ENCODE measurements at regions not wholly inside any gene's neighbourhood (a gene's known extent, or its start where the extent isn't known, plus 50 kb on each side); places are given as distances from the start of the nearest gene placed in this dataset.

DNA sequence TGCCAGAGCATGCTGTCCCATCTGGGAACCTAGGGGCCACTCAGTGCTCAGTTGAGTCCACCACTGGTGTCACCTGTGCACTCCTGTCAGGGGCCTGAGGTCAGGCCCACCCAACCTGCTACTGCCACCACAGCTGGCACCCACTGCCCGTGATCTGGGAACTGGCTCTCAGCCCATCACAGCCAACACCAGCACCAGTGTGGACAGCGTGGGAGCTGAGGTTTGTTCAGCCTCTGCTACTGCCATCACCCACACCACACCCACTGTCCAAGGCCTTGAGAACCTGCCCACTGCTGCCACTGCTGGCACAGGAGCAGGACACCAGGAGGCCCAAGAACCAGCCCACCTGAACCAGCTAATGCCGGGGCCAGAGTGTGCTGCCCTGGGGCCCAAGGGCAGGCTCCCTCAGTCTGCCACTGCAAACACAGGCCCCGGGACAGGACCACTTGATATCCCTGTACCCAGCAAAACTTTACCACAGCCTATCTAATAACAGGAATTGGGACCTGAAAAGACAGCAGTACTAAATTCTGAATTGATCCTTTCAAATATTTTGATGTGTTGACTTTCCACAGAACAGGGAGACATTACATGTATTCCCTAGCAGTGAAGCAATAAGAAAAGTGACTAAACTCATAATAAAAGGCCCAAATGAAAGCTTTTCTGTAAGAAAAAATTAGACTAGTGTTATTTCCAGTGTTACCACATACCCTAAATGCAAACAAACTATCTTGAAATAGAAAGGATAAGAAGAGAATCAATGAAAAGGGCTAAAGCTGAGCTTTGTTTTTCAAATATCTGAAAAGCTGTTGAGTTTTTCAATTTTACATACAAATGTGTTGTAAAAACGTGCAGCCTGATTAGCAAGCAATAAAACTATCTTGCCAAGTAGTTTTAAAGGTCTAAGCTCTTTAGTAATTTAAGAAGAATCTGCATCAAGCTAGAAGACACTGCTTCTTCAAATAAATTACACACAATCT is 640.7 kb downstream of the METTL4 start:
- Mint-ChIP-seq H3K4me1 (no peaks in the 10 kb centered on the region), H3K4me3 (no peak overlapping the region), H3K27ac (no peak overlapping the region), H3K9me3 (peaks cover 0 to 9% (median 2%) of the 10 kb centered on the region in 8 donors), H3K27me3 (no peaks in the 10 kb centered on the region), H3K36me3 (no peaks in the 10 kb centered on the region)
- CTCF ChIA-PET (ENCODE audit: partially characterized antibody): interaction anchor here (0.6 kb wide), 1 partner anchor 15 kb away, joined by 3 read pairs; no protein-coding TSS in a partner anchor
- no peaks in the 10 kb centered on the region for H3K27me3 ChIP-seq (ENCODE audit: insufficient read depth, low read length)
- H3K4me3 ChIP-seq (ENCODE audit: low read length in 2 of 2): no peak overlapping the region
- POLR2A ChIA-PET (ENCODE audit: partially characterized antibody): no interaction called here
- no peak overlapping the region for H3K27ac ChIP-seq (ENCODE audit: low read depth, low read length)
- intact Hi-C loops (cut with micrococcal nuclease): no loop called here
- peak in 1 of 5 donors; percentile 35 for DNase-seq
- no peaks in the 10 kb centered on the region for H3K9me3 ChIP-seq (ENCODE audit: control insufficient read depth in 1 of 2, low read length in 2 of 2)
- no peaks in the 10 kb centered on the region for H3K36me3 ChIP-seq (ENCODE audit: insufficient read depth, low read length)
- H3K4me1 ChIP-seq (ENCODE audit: insufficient read depth, low read length): no peaks in the 10 kb centered on the region

DNA sequence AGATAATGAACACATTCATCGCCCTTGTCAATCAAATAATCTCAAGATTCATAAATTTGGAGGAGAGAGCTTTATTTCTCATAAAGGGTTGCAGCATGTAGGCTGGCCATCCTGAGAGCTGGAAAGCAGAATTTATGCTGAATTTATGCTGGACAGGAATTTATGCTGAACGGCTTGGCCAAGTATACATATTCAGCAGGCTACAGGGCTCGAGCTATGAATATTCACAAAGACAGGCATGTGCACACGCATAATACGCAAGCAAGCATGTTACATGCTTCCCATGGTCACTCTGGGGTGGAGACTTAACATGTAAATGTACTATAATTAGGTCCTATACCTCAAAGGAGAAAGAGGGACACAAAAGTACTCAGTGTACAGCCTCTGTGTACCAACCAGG is 618.8 kb downstream of the METTL4 start:
- Mint-ChIP-seq H3K36me3 (no peaks in the 10 kb centered on the region), H3K4me1 (no peaks in the 10 kb centered on the region), H3K27me3 (no peaks in the 10 kb centered on the region), H3K27ac (no peak overlapping the region), H3K4me3 (no peak overlapping the region), H3K9me3 (peaks cover 0 to 3% (median 0%) of the 10 kb centered on the region in 8 donors)
- Histone ChIP-seq H3K9me3 (ENCODE audit: control insufficient read depth in 1 of 2, low read length in 2 of 2) (no peaks in the 10 kb centered on the region), H3K4me3 (ENCODE audit: low read length in 2 of 2) (no peak overlapping the region), H3K27ac (ENCODE audit: low read depth, low read length) (no peak overlapping the region), H3K36me3 (ENCODE audit: insufficient read depth, low read length) (no peaks in the 10 kb centered on the region), H3K4me1 (ENCODE audit: insufficient read depth, low read length) (no peaks in the 10 kb centered on the region), H3K27me3 (ENCODE audit: insufficient read depth, low read length) (no peaks in the 10 kb centered on the region)
- POLR2A ChIA-PET (ENCODE audit: partially characterized antibody): no interaction called here
- no peak for DNase-seq
- CTCF ChIA-PET (ENCODE audit: partially characterized antibody): no interaction called here
- intact Hi-C loops (cut with micrococcal nuclease): no loop called here

DNA sequence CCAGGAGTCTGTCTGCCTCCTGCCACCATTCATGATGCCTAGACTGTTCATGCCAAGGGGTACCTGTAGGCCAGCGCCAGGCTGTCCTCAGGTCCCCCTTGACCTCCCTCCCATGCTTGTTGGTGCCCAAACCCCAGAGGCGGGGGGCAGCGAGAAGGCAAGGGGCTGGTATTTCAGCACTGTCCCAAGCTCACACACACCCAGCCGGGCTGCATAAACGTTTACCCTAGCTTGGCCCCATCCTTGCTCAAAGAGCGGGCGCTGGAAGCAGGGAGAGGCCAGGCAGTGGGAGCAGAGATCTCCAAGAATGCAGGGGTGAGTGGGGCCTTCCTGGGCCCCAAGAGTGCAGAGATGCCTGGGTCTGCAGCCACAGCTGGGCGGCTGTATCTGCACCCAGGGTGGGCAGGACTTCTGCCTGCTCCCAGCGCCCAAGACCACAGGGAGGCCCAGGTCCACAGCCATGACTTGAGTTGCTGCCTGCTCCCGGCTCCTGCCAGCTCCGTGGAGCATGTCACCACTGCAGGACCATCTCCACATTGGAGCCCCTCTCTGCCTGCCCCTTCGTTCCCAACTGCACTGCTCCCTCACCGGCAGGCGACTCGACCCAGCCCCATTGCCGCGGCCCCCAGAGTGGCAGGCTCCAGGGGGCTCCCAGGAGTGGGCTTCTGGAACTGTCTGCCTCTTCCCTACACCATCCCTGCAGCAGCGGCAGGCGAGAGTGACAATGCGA is 616.6 kb downstream of the METTL4 start:
- CTCF ChIA-PET (ENCODE audit: partially characterized antibody): no interaction called here
- no peaks in the 10 kb centered on the region for H3K9me3 ChIP-seq (ENCODE audit: control insufficient read depth in 1 of 2, low read length in 2 of 2)
- Mint-ChIP-seq H3K9me3 (peaks cover 0 to 3% (median 0%) of the 10 kb centered on the region in 8 donors), H3K4me3 (no peak overlapping the region), H3K27ac (no peak overlapping the region), H3K27me3 (no peaks in the 10 kb centered on the region), H3K36me3 (no peaks in the 10 kb centered on the region), H3K4me1 (no peaks in the 10 kb centered on the region)
- no peaks in the 10 kb centered on the region for H3K36me3 ChIP-seq (ENCODE audit: insufficient read depth, low read length)
- no peaks in the 10 kb centered on the region for H3K27me3 ChIP-seq (ENCODE audit: insufficient read depth, low read length)
- intact Hi-C loops (cut with micrococcal nuclease): no loop called here
- POLR2A ChIA-PET (ENCODE audit: partially characterized antibody): no interaction called here
- H3K27ac ChIP-seq (ENCODE audit: low read depth, low read length): no peak overlapping the region
- H3K4me1 ChIP-seq (ENCODE audit: insufficient read depth, low read length): no peaks in the 10 kb centered on the region
- H3K4me3 ChIP-seq (ENCODE audit: low read length in 2 of 2): no peak overlapping the region
- DNase-seq: no peak

DNA sequence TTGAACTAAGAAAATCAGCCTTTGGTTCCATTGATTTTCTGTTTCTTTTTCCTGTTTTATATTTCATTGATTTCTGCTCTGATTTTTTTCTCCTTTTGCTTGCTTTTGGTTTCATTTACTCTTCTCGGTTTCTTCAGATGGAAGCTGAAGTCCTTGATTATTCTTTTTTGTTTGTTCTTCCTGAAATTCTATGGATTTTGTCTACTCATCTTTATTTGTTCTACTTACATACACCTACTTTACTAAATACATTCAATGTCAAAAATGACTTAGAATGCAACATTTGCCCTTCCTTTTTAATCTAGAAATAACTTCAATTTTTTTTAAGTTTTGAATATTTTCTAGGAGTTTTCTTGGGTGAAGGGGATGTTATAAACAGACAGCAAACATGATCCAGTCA is 612.5 kb downstream of the METTL4 start:
- Histone ChIP-seq H3K27ac (ENCODE audit: low read depth, low read length) (no peak overlapping the region), H3K36me3 (ENCODE audit: insufficient read depth, low read length) (no peaks in the 10 kb centered on the region), H3K9me3 (ENCODE audit: control insufficient read depth in 1 of 2, low read length in 2 of 2) (no peaks in the 10 kb centered on the region), H3K27me3 (ENCODE audit: insufficient read depth, low read length) (no peaks in the 10 kb centered on the region), H3K4me3 (ENCODE audit: low read length in 2 of 2) (no peak overlapping the region), H3K4me1 (ENCODE audit: insufficient read depth, low read length) (no peaks in the 10 kb centered on the region)
- DNase-seq: no peak
- no peaks in the 10 kb centered on the region for H3K4me1 Mint-ChIP-seq
- peaks cover 0 to 3% (median 0%) of the 10 kb centered on the region in 8 donors for H3K9me3 Mint-ChIP-seq
- no peaks in the 10 kb centered on the region for H3K36me3 Mint-ChIP-seq
- H3K4me3 Mint-ChIP-seq: no peak overlapping the region
- H3K27ac Mint-ChIP-seq: no peak overlapping the region
- intact Hi-C loops (cut with micrococcal nuclease): no loop called here
- CTCF ChIA-PET (ENCODE audit: partially characterized antibody): no interaction called here
- POLR2A ChIA-PET (ENCODE audit: partially characterized antibody): no interaction called here
- peaks cover 0 to 1% of the 10 kb centered on the region in 2 donors for H3K27me3 Mint-ChIP-seq

DNA sequence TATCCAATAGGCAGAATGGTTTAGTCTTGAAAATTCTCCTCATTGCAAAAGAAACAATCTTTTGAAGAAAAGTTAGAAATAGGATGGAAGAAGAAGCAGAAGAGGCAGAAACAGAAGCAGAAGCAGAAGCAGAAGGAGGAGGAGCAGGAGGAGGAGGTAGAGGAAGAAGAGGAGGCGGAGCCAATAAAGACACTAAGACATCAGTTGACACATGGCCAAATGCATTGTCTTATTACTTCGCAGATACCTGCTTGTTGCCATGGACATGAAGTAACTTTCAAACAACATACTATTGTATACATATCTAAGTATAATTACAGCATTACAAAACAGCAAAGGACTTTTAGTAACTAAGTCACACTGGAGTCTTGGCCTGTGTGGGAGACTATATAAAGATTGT is 606.3 kb downstream of the METTL4 start:
- intact Hi-C loops (cut with micrococcal nuclease): no loop called here
- no peak overlapping the region for H3K4me3 ChIP-seq (ENCODE audit: low read length in 2 of 2)
- Mint-ChIP-seq H3K9me3 (no peaks in the 10 kb centered on the region), H3K4me3 (no peak overlapping the region), H3K27ac (no peak overlapping the region), H3K4me1 (no peaks in the 10 kb centered on the region), H3K36me3 (no peaks in the 10 kb centered on the region), H3K27me3 (peaks cover 0 to 1% of the 10 kb centered on the region in 2 donors)
- H3K36me3 ChIP-seq (ENCODE audit: insufficient read depth, low read length): no peaks in the 10 kb centered on the region
- DNase-seq: no peak
- no peak overlapping the region for H3K27ac ChIP-seq (ENCODE audit: low read depth, low read length)
- H3K9me3 ChIP-seq (ENCODE audit: control insufficient read depth in 1 of 2, low read length in 2 of 2): no peaks in the 10 kb centered on the region
- CTCF ChIA-PET (ENCODE audit: partially characterized antibody): no interaction called here
- no peaks in the 10 kb centered on the region for H3K4me1 ChIP-seq (ENCODE audit: insufficient read depth, low read length)
- H3K27me3 ChIP-seq (ENCODE audit: insufficient read depth, low read length): no peaks in the 10 kb centered on the region
- POLR2A ChIA-PET (ENCODE audit: partially characterized antibody): no interaction called here

DNA sequence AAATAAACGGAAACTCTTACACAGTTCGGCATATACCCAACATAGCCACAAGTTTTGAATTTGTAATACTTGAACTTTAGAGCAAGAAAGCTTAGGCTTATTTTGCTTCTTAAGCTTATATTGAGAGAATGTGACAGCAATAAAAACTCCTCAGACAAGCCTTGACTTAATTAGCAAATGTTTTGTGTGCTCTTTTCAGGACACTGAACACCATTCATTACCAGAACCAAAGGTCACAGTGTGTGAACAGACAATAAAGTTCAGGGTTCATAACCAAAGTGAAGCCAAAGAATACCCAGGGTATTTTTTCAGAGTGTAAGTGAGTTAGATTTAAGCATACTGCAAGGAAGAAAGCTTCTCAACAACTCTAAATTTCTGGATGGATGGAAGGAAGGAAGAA is 605.8 kb downstream of the METTL4 start:
- H3K9me3 ChIP-seq (ENCODE audit: control insufficient read depth in 1 of 2, low read length in 2 of 2): no peaks in the 10 kb centered on the region
- Mint-ChIP-seq H3K4me1 (no peaks in the 10 kb centered on the region), H3K27ac (no peak overlapping the region), H3K4me3 (no peak overlapping the region), H3K27me3 (peaks cover 0 to 1% of the 10 kb centered on the region in 2 donors), H3K36me3 (no peaks in the 10 kb centered on the region), H3K9me3 (no peaks in the 10 kb centered on the region)
- ChIA-PET CTCF (ENCODE audit: partially characterized antibody) (no interaction called here), POLR2A (ENCODE audit: partially characterized antibody) (no interaction called here)
- H3K27ac ChIP-seq (ENCODE audit: low read depth, low read length): no peak overlapping the region
- H3K4me1 ChIP-seq (ENCODE audit: insufficient read depth, low read length): no peaks in the 10 kb centered on the region
- H3K27me3 ChIP-seq (ENCODE audit: insufficient read depth, low read length): no peaks in the 10 kb centered on the region
- intact Hi-C loops (cut with micrococcal nuclease): no loop called here
- no peak overlapping the region for H3K4me3 ChIP-seq (ENCODE audit: low read length in 2 of 2)
- H3K36me3 ChIP-seq (ENCODE audit: insufficient read depth, low read length): no peaks in the 10 kb centered on the region
- DNase-seq: no peak

DNA sequence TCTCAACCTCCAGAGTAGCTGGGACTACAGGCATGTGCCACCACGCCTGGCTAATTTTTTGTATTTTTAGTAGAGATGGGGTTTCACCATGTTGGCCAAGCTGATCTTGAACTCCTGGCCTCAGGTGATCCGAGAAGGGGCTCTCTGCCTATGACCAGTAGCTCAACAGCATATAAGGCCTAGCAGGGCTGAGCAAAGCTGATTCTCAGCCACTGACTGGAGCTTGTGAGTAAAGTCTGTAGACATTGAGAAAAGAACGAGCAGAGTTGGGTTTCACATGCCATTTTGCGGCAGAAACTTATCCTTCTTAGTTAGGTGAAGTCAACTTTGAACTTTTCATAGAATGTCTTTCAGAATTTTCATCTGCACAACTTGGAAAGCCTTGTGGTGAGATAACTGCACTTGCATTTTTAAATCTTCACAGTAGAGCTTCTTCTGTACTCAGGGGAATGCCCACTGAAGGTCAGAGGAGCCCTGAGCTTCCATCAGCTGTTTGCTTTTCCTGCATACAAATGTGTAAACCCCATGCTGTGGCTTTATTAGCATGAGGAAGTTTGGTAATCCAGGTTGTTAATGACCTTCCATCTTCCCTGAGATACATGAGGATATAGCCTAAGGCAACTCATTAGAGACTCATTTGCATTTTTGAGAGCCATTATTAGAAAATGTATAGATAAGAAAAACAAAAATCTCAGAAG is 602.4 kb downstream of the METTL4 start:
- H3K27me3 ChIP-seq (ENCODE audit: insufficient read depth, low read length): no peaks in the 10 kb centered on the region
- DNase-seq: no peak
- no peak overlapping the region for H3K27ac Mint-ChIP-seq
- POLR2A ChIA-PET (ENCODE audit: partially characterized antibody): no interaction called here
- H3K36me3 Mint-ChIP-seq: no peaks in the 10 kb centered on the region
- CTCF ChIA-PET (ENCODE audit: partially characterized antibody): no interaction called here
- no peak overlapping the region for H3K4me3 ChIP-seq (ENCODE audit: low read length in 2 of 2)
- H3K36me3 ChIP-seq (ENCODE audit: insufficient read depth, low read length): no peaks in the 10 kb centered on the region
- peaks cover 0 to 4% (median 0%) of the 10 kb centered on the region in 8 donors for H3K9me3 Mint-ChIP-seq
- no peak overlapping the region for H3K27ac ChIP-seq (ENCODE audit: low read depth, low read length)
- H3K4me1 Mint-ChIP-seq: no peaks in the 10 kb centered on the region
- H3K4me3 Mint-ChIP-seq: no peak overlapping the region
- no peaks in the 10 kb centered on the region for H3K4me1 ChIP-seq (ENCODE audit: insufficient read depth, low read length)
- intact Hi-C loops (cut with micrococcal nuclease): no loop called here
- H3K9me3 ChIP-seq (ENCODE audit: control insufficient read depth in 1 of 2, low read length in 2 of 2): no peaks in the 10 kb centered on the region
- no peaks in the 10 kb centered on the region for H3K27me3 Mint-ChIP-seq
